Prostate gland (tissue), 2 donors: ENCODE measurements at regions not wholly inside any gene's neighbourhood (a gene's known extent, or its start where the extent isn't known, plus 50 kb on each side); places are given as distances from the start of the nearest gene placed in this dataset.

Experiments
- DNase-seq: peaks from one replicate; pipeline ENCODE4 v3.0.0-alpha.2; 2019; ENCODE audit warnings: low spot score
- H3K27ac ChIP-seq, 2 donors: fragments of 200-600 bp; sonication (generic); 2 replicates each; pipeline ENCODE4 v1.5.1; 2017 to 2019
- H3K27me3 ChIP-seq: fragments of 200-600 bp; sonication (generic); replicated peaks from 2 replicates; pipeline ENCODE4 v1.5.1; 2019; ENCODE audit not compliant: insufficient read depth
- H3K36me3 ChIP-seq, 2 donors: fragments of 200-600 bp; sonication (generic); 1 replicate in 1 of 2; 2 replicates in 1 of 2; pipeline versions ENCODE4 v1.5.1 to v1.8.1; 2017 to 2019
- H3K4me1 ChIP-seq: fragments of 200-600 bp; sonication (generic); replicated peaks from 2 replicates; pipeline ENCODE4 v1.5.1; 2019
- H3K4me3 ChIP-seq, 2 donors: fragments of 200-600 bp; sonication (generic); 2 replicates each; pipeline ENCODE4 v1.5.1; 2017 to 2019
- H3K9me3 ChIP-seq: fragments of 200-600 bp; sonication (generic); 2 replicates; pipeline ENCODE4 v1.5.1; 2017
- CTCF ChIP-seq, 4 experiments: fragments of 200-600 bp in 2 of 4; fragments of 450-650 bp in 2 of 4; sonication (generic) in 2 of 4; IDR thresholded peaks; 1 replicate in 3 of 4; 2 replicates in 1 of 4; pipeline ENCODE4 v1.5.1; 2016 to 2019; ENCODE audit warnings: antibody characterized with exemption in 4 of 4, mild to moderate bottlenecking in 2 of 4, moderate library complexity in 2 of 4
- POLR2A ChIP-seq: fragments of 450-650 bp; IDR thresholded peaks from one replicate; pipeline ENCODE4 v1.6.1; 2016; ENCODE audit warnings: antibody characterized with exemption, mild to moderate bottlenecking
- POLR2AphosphoS5 ChIP-seq: sonication (generic); formaldehyde crosslinking; IDR thresholded peaks from one replicate; pipeline ENCODE4 v1.6.1; 2017; ENCODE audit warnings: antibody characterized with exemption
- WGBS: methylation state at CpG from one replicate; pipeline ENCODE4 v1.1.5; 2018; 5-methylcytosine and 5-hydroxymethylcytosine counted together
- intact Hi-C: fragments of 100-400 bp; cut with DNase I; formaldehyde crosslinking; loops from one replicate; pipeline ENCODE4 v1.14.2; 2022

- H3K4me3 ChIP-seq: no peak overlapping the region
- WGBS: 78% methylated on average over 12 of the region's 12 CpGs
- H3K9me3 ChIP-seq: no peaks in the 10 kb centered on the region
- DNase-seq: no peak
- H3K27me3 ChIP-seq: peaks cover 14% of the 10 kb centered on the region
- intact Hi-C loops: no loop called here
- H3K36me3 ChIP-seq: no peaks in the 10 kb centered on the region
- H3K27ac ChIP-seq: no peak overlapping the region
- no peaks in the 10 kb centered on the region for H3K4me1 ChIP-seq
- TF ChIP-seq POLR2A: no peak
- TF ChIP-seq CTCF (IDR thresholded peaks at IDR 0.05): no peak
- TF ChIP-seq POLR2AphosphoS5: no peak
Measured at GRCh38 chr22:49348631-49349030, 479.0 kb downstream of the BRD1 start.

- no peak overlapping the region for H3K4me3 ChIP-seq
- no peaks in the 10 kb centered on the region for H3K9me3 ChIP-seq
- H3K27me3 ChIP-seq: peaks cover 13% of the 10 kb centered on the region
- intact Hi-C loops: no loop called here
- 74% methylated on average over 9 of the region's 9 CpGs for WGBS
- no peaks in the 10 kb centered on the region for H3K36me3 ChIP-seq
- no peak for DNase-seq
- H3K27ac ChIP-seq: no peak overlapping the region
- no peaks in the 10 kb centered on the region for H3K4me1 ChIP-seq
- TF ChIP-seq POLR2AphosphoS5: no peak
- TF ChIP-seq CTCF (IDR thresholded peaks at IDR 0.05): no peak
- TF ChIP-seq POLR2A: no peak
Measured at GRCh38 chr22:49347376-49347775, 480.3 kb downstream of the BRD1 start.

GRCh38 chr22:49345896-49346295 lies 481.8 kb downstream of the BRD1 start:
- H3K27ac ChIP-seq: no peak overlapping the region
- no peak overlapping the region for H3K4me3 ChIP-seq
- WGBS: 82% methylated on average over 17 of the region's 17 CpGs
- TF ChIP-seq CTCF (IDR thresholded peaks at IDR 0.05) (no peak), POLR2A (no peak), POLR2AphosphoS5 (no peak)
- no peaks in the 10 kb centered on the region for H3K36me3 ChIP-seq
- peaks cover 13% of the 10 kb centered on the region for H3K27me3 ChIP-seq
- no peak for DNase-seq
- H3K9me3 ChIP-seq: no peaks in the 10 kb centered on the region
- no peaks in the 10 kb centered on the region for H3K4me1 ChIP-seq
- intact Hi-C loops: no loop called here

- Histone ChIP-seq H3K36me3 (no peaks in the 10 kb centered on the region), H3K4me1 (no peaks in the 10 kb centered on the region), H3K4me3 (no peak overlapping the region), H3K27ac (no peak overlapping the region), H3K9me3 (no peaks in the 10 kb centered on the region), H3K27me3 (peaks cover 7% of the 10 kb centered on the region)
- TF ChIP-seq POLR2AphosphoS5: no peak
- TF ChIP-seq CTCF (IDR thresholded peaks at IDR 0.05): no peak
- no peak for TF ChIP-seq POLR2A
- intact Hi-C loops: no loop called here
- 51% methylated on average over 7 of the region's 7 CpGs for WGBS
- DNase-seq: no peak
Measured at GRCh38 chr22:49344656-49345055, 483.0 kb downstream of the BRD1 start.

GRCh38 chr22:49344161-49344560 lies 483.5 kb downstream of the BRD1 start:
- H3K36me3 ChIP-seq: no peaks in the 10 kb centered on the region
- no peak overlapping the region for H3K27ac ChIP-seq
- WGBS: 38% methylated on average over 6 of the region's 6 CpGs
- H3K4me1 ChIP-seq: no peaks in the 10 kb centered on the region
- intact Hi-C loops: no loop called here
- H3K27me3 ChIP-seq: peaks cover 6% of the 10 kb centered on the region
- H3K9me3 ChIP-seq: no peaks in the 10 kb centered on the region
- H3K4me3 ChIP-seq: no peak overlapping the region
- no peak for DNase-seq
- TF ChIP-seq POLR2AphosphoS5 (no peak), CTCF (IDR thresholded peaks at IDR 0.05) (no peak), POLR2A (no peak)
